Stomach smooth muscle (tissue), 2 donors: ENCODE measurements at regions not wholly inside any gene's neighbourhood (a gene's known extent, or its start where the extent isn't known, plus 50 kb on each side); places are given as distances from the start of the nearest gene placed in this dataset.

Experiments used
- H3K27ac ChIP-seq: one replicate; pipeline ENCODE4 v1.7.0; 2013; ENCODE audit warnings: mild to moderate bottlenecking, low read length, inconsistent platforms
- H3K27me3 ChIP-seq, 2 donors: one replicate each; pipeline ENCODE4 v1.7.0; 2013; ENCODE audit warnings: low read length in 2 of 2; ENCODE audit not compliant: insufficient read depth in 2 of 2, control insufficient read depth in 1 of 2
- H3K36me3 ChIP-seq, 2 donors: one replicate each; pipeline ENCODE4 v1.7.0; 2013; ENCODE audit warnings: low read length in 2 of 2; ENCODE audit not compliant: control insufficient read depth in 2 of 2, insufficient read depth in 2 of 2
- H3K4me1 ChIP-seq: one replicate; pipeline ENCODE4 v1.7.0; 2013; ENCODE audit warnings: low read length; ENCODE audit not compliant: control insufficient read depth, insufficient read depth
- H3K4me3 ChIP-seq, 2 donors: one replicate each; pipeline ENCODE4 v1.7.0; 2013; ENCODE audit warnings: low read length in 2 of 2
- H3K9ac ChIP-seq, 2 donors: one replicate each; pipeline ENCODE4 v1.7.0; 2013; ENCODE audit warnings: low read length in 2 of 2, mild to moderate bottlenecking in 1 of 2
- H3K9me3 ChIP-seq, 2 donors: one replicate each; pipeline ENCODE4 v1.7.0; 2013; ENCODE audit warnings: low read length in 2 of 2; ENCODE audit not compliant: control insufficient read depth in 2 of 2
- donor health status: healthy.
- donor health status: Pancreatic carcinoma.

DNA sequence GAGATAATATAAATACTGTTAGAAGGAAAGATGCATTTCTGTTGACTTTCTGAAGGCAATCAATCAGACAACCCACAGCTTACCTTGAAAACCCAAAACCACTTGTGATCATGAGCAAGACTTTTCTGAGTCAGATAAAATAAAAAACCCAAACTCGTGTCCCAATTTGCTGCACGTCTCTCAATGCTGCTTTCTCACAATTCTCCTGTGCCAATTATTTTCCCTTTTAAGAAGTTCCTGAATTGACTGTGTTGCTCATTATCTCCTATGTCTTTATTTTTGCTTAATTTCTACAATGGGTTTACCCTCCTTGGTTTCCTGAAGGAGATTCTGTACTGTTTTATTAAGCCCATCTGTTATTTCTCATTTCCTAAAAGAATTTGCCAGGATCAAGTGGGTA lies 1891.9 kb upstream of the PCDH10 start:
- no peaks in the 10 kb centered on the region for H3K4me1 ChIP-seq
- H3K9me3 ChIP-seq = no peaks in the 10 kb centered on the region
- H3K27me3 ChIP-seq = no peaks in the 10 kb centered on the region
- no peaks in the 10 kb centered on the region for H3K36me3 ChIP-seq
- H3K9ac ChIP-seq = no peak overlapping the region
- H3K4me3 ChIP-seq = no peak overlapping the region
- no peak overlapping the region for H3K27ac ChIP-seq

DNA sequence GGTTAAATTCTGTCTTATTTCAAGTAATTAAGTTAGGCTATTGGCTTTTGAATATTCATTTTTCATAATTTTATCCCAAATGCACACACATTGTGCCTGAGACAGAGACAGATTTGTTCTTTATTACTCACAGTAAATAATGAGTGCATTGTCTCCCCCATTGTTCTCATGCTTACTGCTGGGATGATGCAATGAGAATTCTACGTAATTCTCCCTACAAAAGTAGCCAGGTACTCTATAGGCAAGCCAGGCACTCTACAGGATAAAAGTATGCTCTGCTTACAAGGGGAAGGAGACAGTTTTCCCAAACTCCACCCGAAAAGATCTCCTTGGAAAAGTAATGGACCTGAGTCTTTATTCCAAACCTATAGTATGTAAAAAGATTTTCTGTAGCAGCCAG lies 1890.7 kb upstream of the PCDH10 start:
- Histone ChIP-seq H3K4me1 (no peaks in the 10 kb centered on the region), H3K4me3 (no peak overlapping the region), H3K27ac (no peak overlapping the region), H3K36me3 (no peaks in the 10 kb centered on the region), H3K9ac (no peak overlapping the region), H3K27me3 (no peaks in the 10 kb centered on the region), H3K9me3 (no peaks in the 10 kb centered on the region)

DNA sequence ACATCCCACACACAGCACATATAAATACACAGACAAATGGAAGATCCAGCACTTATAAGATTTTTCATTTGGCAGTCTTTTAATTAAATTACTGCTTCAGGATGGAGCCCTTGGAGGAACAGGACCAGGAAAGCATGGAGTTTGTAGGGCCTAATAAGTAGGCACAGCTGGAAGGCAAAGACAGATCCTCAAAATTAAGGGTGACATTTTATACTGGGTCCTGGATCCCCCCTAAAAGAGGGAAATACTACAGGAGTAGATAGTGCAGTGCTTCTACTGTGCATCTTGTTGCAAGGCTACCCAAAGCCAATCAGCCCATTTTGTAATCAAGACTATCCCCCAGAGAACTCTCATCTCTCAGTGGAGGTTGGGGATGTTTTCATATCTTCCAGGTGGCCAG lies 1860.7 kb upstream of the PCDH10 start:
- no peaks in the 10 kb centered on the region for H3K9me3 ChIP-seq
- H3K9ac ChIP-seq = no peak overlapping the region
- H3K27me3 ChIP-seq = no peaks in the 10 kb centered on the region
- no peak overlapping the region for H3K4me3 ChIP-seq
- H3K4me1 ChIP-seq = no peaks in the 10 kb centered on the region
- no peak overlapping the region for H3K27ac ChIP-seq
- H3K36me3 ChIP-seq = no peaks in the 10 kb centered on the region

DNA sequence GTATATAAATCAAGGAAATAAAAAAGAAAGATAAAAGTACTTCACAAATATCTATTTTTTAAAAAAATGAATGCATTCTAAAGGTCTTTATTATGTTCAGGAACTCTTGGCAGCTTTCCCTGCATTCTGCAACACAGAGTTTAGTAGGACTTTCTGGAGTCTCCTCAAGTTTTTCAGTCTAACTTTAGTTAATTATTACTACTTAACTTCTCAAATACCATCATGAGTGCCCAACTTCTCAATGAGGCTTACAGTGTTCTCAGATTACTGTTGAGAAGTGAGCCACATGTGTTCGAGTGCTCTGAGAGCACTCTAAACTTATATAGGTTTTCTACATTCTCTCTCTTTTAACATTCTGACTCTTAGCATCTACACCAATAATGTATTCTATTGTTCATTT lies 1852.9 kb upstream of the PCDH10 start:
- H3K9ac ChIP-seq = no peak overlapping the region
- H3K27ac ChIP-seq = no peak overlapping the region
- no peak overlapping the region for H3K4me3 ChIP-seq
- H3K4me1 ChIP-seq = no peaks in the 10 kb centered on the region
- H3K9me3 ChIP-seq = no peaks in the 10 kb centered on the region
- no peaks in the 10 kb centered on the region for H3K27me3 ChIP-seq
- no peaks in the 10 kb centered on the region for H3K36me3 ChIP-seq

DNA sequence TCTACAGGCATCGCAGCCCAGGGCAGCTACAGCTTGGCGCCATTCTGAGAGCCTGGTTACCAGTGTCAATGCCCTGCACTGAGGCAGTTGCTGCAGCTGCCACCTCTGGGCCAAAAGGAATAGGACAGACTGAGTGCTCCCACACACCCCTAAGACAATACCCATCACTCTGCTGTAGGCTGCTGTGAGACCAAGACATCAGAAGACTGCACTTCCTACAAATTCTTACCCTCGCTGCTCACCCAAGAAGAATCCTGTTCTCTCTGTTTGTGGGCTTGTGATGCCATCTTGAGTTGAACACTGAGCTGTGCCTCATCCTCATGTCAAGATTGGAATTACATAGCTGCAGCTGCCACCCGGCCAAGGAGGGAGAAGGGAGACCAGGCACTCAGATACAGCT lies 1847.0 kb upstream of the PCDH10 start:
- H3K4me3 ChIP-seq = no peak overlapping the region
- H3K27ac ChIP-seq = no peak overlapping the region
- no peaks in the 10 kb centered on the region for H3K4me1 ChIP-seq
- H3K9ac ChIP-seq = no peak overlapping the region
- no peaks in the 10 kb centered on the region for H3K36me3 ChIP-seq
- peaks cover 0 to 2% of the 10 kb centered on the region in 2 donors for H3K9me3 ChIP-seq
- no peaks in the 10 kb centered on the region for H3K27me3 ChIP-seq

DNA sequence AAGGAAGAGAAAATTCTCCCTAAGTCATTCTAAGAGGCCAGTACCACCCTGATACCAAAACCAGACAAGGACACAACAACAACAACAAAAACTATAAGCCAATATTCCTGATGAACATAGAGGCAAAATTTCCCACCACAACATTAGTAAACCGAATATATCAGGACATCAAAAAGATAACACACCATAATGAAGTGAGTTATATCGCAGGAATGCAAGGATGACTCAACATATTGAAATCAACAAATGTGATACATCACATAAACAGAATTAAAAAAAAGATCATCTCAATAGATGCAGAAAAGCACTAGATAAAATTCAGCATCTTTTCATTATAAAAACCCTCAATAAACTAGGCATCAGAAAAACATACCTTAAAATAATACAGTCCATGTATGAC lies 1844.4 kb upstream of the PCDH10 start:
- no peak overlapping the region for H3K4me3 ChIP-seq
- H3K27ac ChIP-seq = no peak overlapping the region
- no peaks in the 10 kb centered on the region for H3K36me3 ChIP-seq
- H3K4me1 ChIP-seq = no peaks in the 10 kb centered on the region
- H3K9ac ChIP-seq = no peak overlapping the region
- no peaks in the 10 kb centered on the region for H3K27me3 ChIP-seq
- peaks cover 0 to 2% of the 10 kb centered on the region in 2 donors for H3K9me3 ChIP-seq

DNA sequence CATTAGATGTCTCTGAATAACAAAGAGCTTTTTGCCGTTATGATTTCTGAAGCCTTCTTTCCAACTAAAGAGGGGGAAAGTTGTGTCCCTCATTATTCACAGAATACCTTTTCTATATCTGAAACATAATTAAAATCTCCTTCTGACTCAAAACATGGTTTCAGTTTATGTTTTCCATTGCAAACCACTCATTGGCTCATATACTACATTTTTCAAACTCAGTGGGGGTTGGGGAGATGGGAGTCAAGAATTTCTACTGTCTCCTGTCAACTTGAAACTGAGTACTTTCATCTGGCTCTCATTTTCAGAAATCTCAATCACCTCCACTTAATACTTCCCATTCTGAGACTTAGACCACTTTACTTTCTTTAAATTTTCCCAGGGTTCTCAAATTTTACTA lies 1839.5 kb upstream of the PCDH10 start:
- H3K4me1 ChIP-seq = no peaks in the 10 kb centered on the region
- no peaks in the 10 kb centered on the region for H3K27me3 ChIP-seq
- no peak overlapping the region for H3K9ac ChIP-seq
- H3K27ac ChIP-seq = no peak overlapping the region
- no peak overlapping the region for H3K4me3 ChIP-seq
- no peaks in the 10 kb centered on the region for H3K9me3 ChIP-seq
- H3K36me3 ChIP-seq = no peaks in the 10 kb centered on the region

DNA sequence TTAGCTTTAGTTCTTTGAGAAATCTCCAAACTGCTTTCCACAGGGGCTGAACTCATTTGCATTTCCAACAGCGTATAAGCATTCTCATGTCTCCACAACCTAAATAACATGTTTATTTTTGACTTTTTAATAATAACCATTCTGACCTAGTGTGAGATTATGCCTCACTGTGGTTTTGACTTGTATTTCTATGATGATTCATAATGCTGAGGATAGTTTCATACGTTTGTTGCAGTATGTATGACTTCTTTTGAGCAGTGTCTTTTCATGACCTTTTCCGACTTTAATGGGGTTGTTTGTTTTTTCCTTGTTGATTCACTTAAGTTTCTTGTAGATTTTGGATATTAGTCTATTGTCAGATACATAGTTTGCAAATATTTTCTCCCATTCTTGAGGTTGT lies 1833.0 kb upstream of the PCDH10 start:
- Histone ChIP-seq H3K27me3 (no peaks in the 10 kb centered on the region), H3K4me1 (no peaks in the 10 kb centered on the region), H3K4me3 (no peak overlapping the region), H3K9me3 (no peaks in the 10 kb centered on the region), H3K9ac (no peak overlapping the region), H3K27ac (no peak overlapping the region), H3K36me3 (no peaks in the 10 kb centered on the region)

DNA sequence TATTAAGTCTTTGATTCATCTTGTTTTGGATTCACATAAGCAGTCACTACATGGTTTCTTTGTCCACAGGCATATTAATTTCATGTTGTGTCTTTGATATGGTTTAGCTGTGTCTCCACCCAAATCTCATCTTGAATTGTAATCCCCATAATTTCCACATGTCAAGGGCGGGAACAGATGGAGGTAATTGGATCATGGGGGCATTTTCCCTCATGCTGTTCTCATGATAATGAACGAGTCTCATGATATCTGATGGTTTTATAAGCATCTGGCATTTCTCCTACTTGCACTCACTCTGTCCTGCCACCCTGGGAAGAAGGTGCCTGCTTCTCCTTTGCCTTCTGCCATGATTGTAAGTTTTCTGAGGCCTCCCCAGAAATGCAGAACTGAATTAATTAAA lies 1811.2 kb upstream of the PCDH10 start:
- Histone ChIP-seq H3K4me3 (no peak overlapping the region), H3K36me3 (no peaks in the 10 kb centered on the region), H3K27me3 (no peaks in the 10 kb centered on the region), H3K9ac (no peak overlapping the region), H3K4me1 (no peaks in the 10 kb centered on the region), H3K27ac (no peak overlapping the region), H3K9me3 (no peaks in the 10 kb centered on the region)

DNA sequence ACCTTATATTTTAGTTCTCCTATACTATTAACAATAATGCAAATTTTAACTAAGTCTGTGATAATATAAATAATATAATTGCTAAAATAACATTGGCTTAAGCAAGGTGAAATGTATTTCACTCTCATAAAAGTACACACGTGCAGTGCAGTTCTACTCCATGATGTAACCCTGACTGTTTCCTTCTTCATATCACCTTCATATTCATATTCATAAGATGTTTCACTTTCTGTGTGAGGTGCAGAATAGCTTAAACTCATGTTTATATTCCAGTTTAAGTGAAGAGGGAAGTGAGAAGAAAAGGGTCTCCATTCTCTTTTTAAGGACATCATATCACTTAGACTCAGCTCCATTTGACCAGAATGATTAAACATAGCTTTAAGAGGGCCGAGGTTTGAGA lies 1810.0 kb upstream of the PCDH10 start:
- Histone ChIP-seq H3K9me3 (no peaks in the 10 kb centered on the region), H3K27me3 (no peaks in the 10 kb centered on the region), H3K9ac (no peak overlapping the region), H3K27ac (no peak overlapping the region), H3K36me3 (no peaks in the 10 kb centered on the region), H3K4me3 (no peak overlapping the region), H3K4me1 (no peaks in the 10 kb centered on the region)

DNA sequence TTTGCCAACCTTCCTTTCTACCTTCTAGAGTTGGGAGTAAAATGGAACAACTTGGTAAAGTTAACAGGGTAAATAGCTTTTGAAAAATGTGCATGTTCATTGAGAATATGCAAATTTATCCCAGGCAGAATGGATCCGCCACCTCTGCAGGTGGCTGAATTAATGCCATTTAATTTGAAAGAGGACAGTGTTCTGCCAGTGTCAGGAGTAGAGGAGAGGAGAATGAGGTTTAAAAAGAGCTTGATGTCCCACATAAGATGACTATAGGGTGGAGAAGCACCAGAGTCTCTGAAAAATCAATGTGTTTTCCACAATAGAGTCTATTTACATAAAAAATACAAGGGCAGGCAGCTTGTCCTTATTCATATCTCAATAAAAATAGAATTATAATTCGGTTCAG lies 1804.3 kb upstream of the PCDH10 start:
- no peaks in the 10 kb centered on the region for H3K4me1 ChIP-seq
- no peaks in the 10 kb centered on the region for H3K27me3 ChIP-seq
- H3K9me3 ChIP-seq = no peaks in the 10 kb centered on the region
- no peaks in the 10 kb centered on the region for H3K36me3 ChIP-seq
- H3K4me3 ChIP-seq = no peak overlapping the region
- H3K27ac ChIP-seq = no peak overlapping the region
- no peak overlapping the region for H3K9ac ChIP-seq

DNA sequence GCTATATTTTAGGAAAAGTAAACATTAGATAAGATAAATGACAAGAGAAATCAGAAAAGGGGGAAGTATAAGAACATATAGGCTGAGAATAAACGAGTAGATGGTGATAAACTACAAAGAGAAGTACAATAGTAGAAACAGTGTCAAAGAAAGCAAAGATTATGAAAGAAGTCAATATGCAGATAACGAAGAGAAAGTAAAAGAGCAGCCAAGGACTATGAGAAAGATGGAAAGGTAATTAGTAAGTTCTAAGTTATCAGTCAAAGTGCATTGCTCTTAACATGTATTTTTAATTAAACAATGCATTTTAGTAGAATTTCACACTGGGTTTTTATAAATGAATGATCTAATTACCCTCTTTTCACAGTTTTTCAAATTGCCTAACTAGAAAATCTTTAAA lies 1801.3 kb upstream of the PCDH10 start:
- no peaks in the 10 kb centered on the region for H3K36me3 ChIP-seq
- H3K9me3 ChIP-seq = no peaks in the 10 kb centered on the region
- H3K4me3 ChIP-seq = no peak overlapping the region
- H3K4me1 ChIP-seq = no peaks in the 10 kb centered on the region
- H3K27ac ChIP-seq = no peak overlapping the region
- H3K27me3 ChIP-seq = no peaks in the 10 kb centered on the region
- no peak overlapping the region for H3K9ac ChIP-seq
